Right atrium auricular region (tissue), 2 donors: ENCODE measurements at regions not wholly inside any gene's neighbourhood (a gene's known extent, or its start where the extent isn't known, plus 50 kb on each side); places are given as distances from the start of the nearest gene placed in this dataset.

Experiments
- DNase-seq: peaks from one replicate; pipeline ENCODE4 v3.0.0-alpha.2; 2019; ENCODE audit warnings: low spot score
- H3K27ac ChIP-seq, 2 donors: fragments of 200-600 bp; sonication (generic); 1 replicate in 1 of 2; 2 replicates in 1 of 2; pipeline ENCODE4 v1.5.1; 2016 to 2019
- H3K27me3 ChIP-seq, 2 donors: fragments of 200-600 bp; sonication (generic); one replicate each; pipeline versions ENCODE4 v1.5.1 to v1.6.0; 2017 to 2019
- H3K36me3 ChIP-seq: fragments of 200-600 bp; sonication (generic); one replicate; pipeline ENCODE4 v1.5.1; 2016
- H3K4me1 ChIP-seq, 2 donors: fragments of 200-600 bp; sonication (generic); one replicate each; pipeline versions ENCODE4 v1.5.1 to v1.6.0; 2017 to 2019
- H3K4me3 ChIP-seq, 2 donors: fragments of 200-600 bp; sonication (generic); 1 replicate in 1 of 2; 2 replicates in 1 of 2; pipeline ENCODE4 v1.5.1; 2017 to 2019; ENCODE audit warnings: mild to moderate bottlenecking in 1 of 2, moderate library complexity in 1 of 2
- H3K9me3 ChIP-seq, 2 donors: fragments of 200-600 bp; sonication (generic); one replicate each; pipeline ENCODE4 v1.5.1; 2019
- CTCF ChIP-seq, 2 donors: fragments of 200-600 bp; sonication (generic); IDR thresholded peaks; one replicate each; pipeline ENCODE4 v1.5.1; 2019; ENCODE audit warnings: antibody characterized with exemption in 2 of 2

GRCh38 chr13:40109351-40109844 lies 453.9 kb downstream of the COG6 start:
- H3K4me1 ChIP-seq, result peaks cover 0 to under 1% of the 10 kb centered on the region in 2 donors
- no peaks in the 10 kb centered on the region for H3K36me3 ChIP-seq
- no peak for DNase-seq
- no peak for TF ChIP-seq CTCF (IDR thresholded peaks at IDR 0.05)
- peak overlapping the region in 1 of 2 donors; percentile 37 for H3K27ac ChIP-seq
- H3K27me3 ChIP-seq, result no peaks in the 10 kb centered on the region
- H3K9me3 ChIP-seq, result no peaks in the 10 kb centered on the region
- H3K4me3 ChIP-seq, result no peak overlapping the region

GRCh38 chr13:40113643-40114304 lies 458.3 kb downstream of the COG6 start:
- TF ChIP-seq CTCF (IDR thresholded peaks at IDR 0.05), result no peak
- no peaks in the 10 kb centered on the region for H3K27me3 ChIP-seq
- no peaks in the 10 kb centered on the region for H3K9me3 ChIP-seq
- no peak overlapping the region for H3K4me3 ChIP-seq
- no peak for DNase-seq
- H3K27ac ChIP-seq, result peak overlapping the region in 1 of 2 donors; percentile 11
- no peaks in the 10 kb centered on the region for H3K36me3 ChIP-seq
- peaks cover 0 to 14% of the 10 kb centered on the region in 2 donors for H3K4me1 ChIP-seq

GRCh38 chr13:40114305-40114896 lies 458.9 kb downstream of the COG6 start:
- Histone ChIP-seq H3K4me1 (peaks cover 0 to 14% of the 10 kb centered on the region in 2 donors), H3K4me3 (no peak overlapping the region), H3K9me3 (peaks cover 0 to 1% of the 10 kb centered on the region in 2 donors), H3K36me3 (no peaks in the 10 kb centered on the region), H3K27me3 (no peaks in the 10 kb centered on the region), H3K27ac (peak overlapping the region in 1 of 2 donors; percentile 52)
- no peak for TF ChIP-seq CTCF (IDR thresholded peaks at IDR 0.05)
- no peak for DNase-seq

- DNase-seq, result no peak
- Histone ChIP-seq H3K9me3 (peaks cover 0 to 6% of the 10 kb centered on the region in 2 donors), H3K27me3 (no peaks in the 10 kb centered on the region), H3K27ac (peak overlapping the region; percentile 50 to 52), H3K4me1 (peaks cover 0 to 14% of the 10 kb centered on the region in 2 donors), H3K4me3 (no peak overlapping the region), H3K36me3 (no peaks in the 10 kb centered on the region)
- TF ChIP-seq CTCF (IDR thresholded peaks at IDR 0.05), result no peak
Measured at GRCh38 chr13:40115426-40115825, 460.0 kb downstream of the COG6 start.

- no peak for TF ChIP-seq CTCF (IDR thresholded peaks at IDR 0.05)
- Histone ChIP-seq H3K4me1 (peaks cover 0 to 14% of the 10 kb centered on the region in 2 donors), H3K27ac (peak overlapping the region; percentile 50 to 52), H3K27me3 (no peaks in the 10 kb centered on the region), H3K4me3 (no peak overlapping the region), H3K36me3 (no peaks in the 10 kb centered on the region), H3K9me3 (peaks cover 0 to 6% of the 10 kb centered on the region in 2 donors)
- peak; percentile 86 for DNase-seq
Measured at GRCh38 chr13:40116008-40116407, 460.5 kb downstream of the COG6 start.
